Activated T-helper 17 cell treated with anti-CD3 and anti-CD28 coated beads, Interleukin-2, amount 50 U/mL, for 72 hours (primary cell): ENCODE measurements at regions not wholly inside any gene's neighbourhood (a gene's known extent, or its start where the extent isn't known, plus 50 kb on each side); places are given as distances from the start of the nearest gene placed in this dataset.

Experiments
- ATAC-seq: fragments of 150-1000 bp; cut with Tn5 transposase; replicated peaks from 2 replicates; pipeline ENCODE4 v1.10.0; 2021; ENCODE audit warnings: mild to moderate bottlenecking, moderate library complexity
- H3K27ac Mint-ChIP-seq: one replicate; pipeline ENCODE4 v1.8.0; 2022; ENCODE audit warnings: mixed read lengths
- H3K27me3 Mint-ChIP-seq: one replicate; pipeline ENCODE4 v1.8.0; 2022; ENCODE audit warnings: mixed read lengths
- H3K36me3 Mint-ChIP-seq: one replicate; pipeline ENCODE4 v1.8.0; 2022; ENCODE audit warnings: low read depth, mild to moderate bottlenecking, mixed read lengths
- H3K4me1 Mint-ChIP-seq: one replicate; pipeline ENCODE4 v1.8.0; 2022; ENCODE audit warnings: mixed read lengths
- H3K4me3 Mint-ChIP-seq: one replicate; pipeline ENCODE4 v1.8.0; 2022; ENCODE audit warnings: mild to moderate bottlenecking, mixed read lengths
- H3K9me3 Mint-ChIP-seq: one replicate; pipeline ENCODE4 v1.8.0; 2022; ENCODE audit warnings: mixed read lengths

GRCh38 chr2:78615956-78616355 lies 409.5 kb upstream of the REG3G start:
- Mint-ChIP-seq H3K4me3 (no peak overlapping the region), H3K36me3 (no peaks in the 10 kb centered on the region), H3K9me3 (peaks cover 4% of the 10 kb centered on the region), H3K27ac (no peak overlapping the region), H3K4me1 (no peaks in the 10 kb centered on the region), H3K27me3 (no peaks in the 10 kb centered on the region)
- ATAC-seq: no peak

GRCh38 chr2:78634425-78634824 lies 391.1 kb upstream of the REG3G start:
- ATAC-seq: no peak
- H3K27me3 Mint-ChIP-seq: no peaks in the 10 kb centered on the region
- H3K4me1 Mint-ChIP-seq: no peaks in the 10 kb centered on the region
- H3K27ac Mint-ChIP-seq: no peak overlapping the region
- no peak overlapping the region for H3K4me3 Mint-ChIP-seq
- no peaks in the 10 kb centered on the region for H3K36me3 Mint-ChIP-seq
- peaks cover 15% of the 10 kb centered on the region for H3K9me3 Mint-ChIP-seq

- H3K27me3 Mint-ChIP-seq: no peaks in the 10 kb centered on the region
- no peaks in the 10 kb centered on the region for H3K4me1 Mint-ChIP-seq
- H3K36me3 Mint-ChIP-seq: no peaks in the 10 kb centered on the region
- H3K9me3 Mint-ChIP-seq: peaks cover 12% of the 10 kb centered on the region
- no peak overlapping the region for H3K27ac Mint-ChIP-seq
- no peak for ATAC-seq
- H3K4me3 Mint-ChIP-seq: no peak overlapping the region
These were observed 380.6 kb upstream of the REG3G start for GRCh38 chr2:78644854-78645253.

GRCh38 chr2:78646533-78647364 lies 378.8 kb upstream of the REG3G start:
- Mint-ChIP-seq H3K4me1 (no peaks in the 10 kb centered on the region), H3K9me3 (peaks cover 24% of the 10 kb centered on the region), H3K36me3 (no peaks in the 10 kb centered on the region), H3K4me3 (no peak overlapping the region), H3K27me3 (no peaks in the 10 kb centered on the region), H3K27ac (no peak overlapping the region)
- ATAC-seq: no peak

- H3K27ac Mint-ChIP-seq: no peak overlapping the region
- H3K9me3 Mint-ChIP-seq: peaks cover 31% of the 10 kb centered on the region
- no peak overlapping the region for H3K4me3 Mint-ChIP-seq
- no peaks in the 10 kb centered on the region for H3K27me3 Mint-ChIP-seq
- no peaks in the 10 kb centered on the region for H3K36me3 Mint-ChIP-seq
- no peak for ATAC-seq
- H3K4me1 Mint-ChIP-seq: no peaks in the 10 kb centered on the region
These were observed 376.9 kb upstream of the REG3G start for GRCh38 chr2:78648558-78648957.

GRCh38 chr2:78654941-78655340 lies 370.6 kb upstream of the REG3G start:
- Mint-ChIP-seq H3K9me3 (peaks cover 54% of the 10 kb centered on the region), H3K4me3 (no peak overlapping the region), H3K27me3 (no peaks in the 10 kb centered on the region), H3K4me1 (no peaks in the 10 kb centered on the region), H3K36me3 (no peaks in the 10 kb centered on the region), H3K27ac (no peak overlapping the region)
- ATAC-seq: no peak

- no peak for ATAC-seq
- Mint-ChIP-seq H3K27me3 (no peaks in the 10 kb centered on the region), H3K9me3 (peaks cover 7% of the 10 kb centered on the region), H3K27ac (no peak overlapping the region), H3K4me3 (no peak overlapping the region), H3K36me3 (no peaks in the 10 kb centered on the region), H3K4me1 (no peaks in the 10 kb centered on the region)
These were observed 348.4 kb upstream of the REG3G start for GRCh38 chr2:78676921-78677696.

GRCh38 chr2:78677774-78678173 lies 347.7 kb upstream of the REG3G start:
- H3K9me3 Mint-ChIP-seq: peaks cover 8% of the 10 kb centered on the region
- no peaks in the 10 kb centered on the region for H3K36me3 Mint-ChIP-seq
- H3K4me3 Mint-ChIP-seq: no peak overlapping the region
- H3K4me1 Mint-ChIP-seq: no peaks in the 10 kb centered on the region
- H3K27ac Mint-ChIP-seq: no peak overlapping the region
- H3K27me3 Mint-ChIP-seq: no peaks in the 10 kb centered on the region
- ATAC-seq: no peak

GRCh38 chr2:78681386-78681785 lies 344.1 kb upstream of the REG3G start:
- Mint-ChIP-seq H3K27ac (no peak overlapping the region), H3K9me3 (peaks cover 24% of the 10 kb centered on the region), H3K4me1 (no peaks in the 10 kb centered on the region), H3K36me3 (no peaks in the 10 kb centered on the region), H3K27me3 (no peaks in the 10 kb centered on the region), H3K4me3 (no peak overlapping the region)
- ATAC-seq: no peak

GRCh38 chr2:78682781-78683180 lies 342.7 kb upstream of the REG3G start:
- Mint-ChIP-seq H3K4me3 (no peak overlapping the region), H3K9me3 (peaks cover 28% of the 10 kb centered on the region), H3K27me3 (no peaks in the 10 kb centered on the region), H3K36me3 (no peaks in the 10 kb centered on the region), H3K27ac (no peak overlapping the region), H3K4me1 (no peaks in the 10 kb centered on the region)
- no peak for ATAC-seq

- H3K36me3 Mint-ChIP-seq: no peaks in the 10 kb centered on the region
- no peak overlapping the region for H3K4me3 Mint-ChIP-seq
- no peaks in the 10 kb centered on the region for H3K4me1 Mint-ChIP-seq
- no peaks in the 10 kb centered on the region for H3K27me3 Mint-ChIP-seq
- peaks cover 32% of the 10 kb centered on the region for H3K9me3 Mint-ChIP-seq
- H3K27ac Mint-ChIP-seq: no peak overlapping the region
- ATAC-seq: no peak
These were observed 338.8 kb upstream of the REG3G start for GRCh38 chr2:78686625-78687153.

GRCh38 chr2:78699696-78700095 lies 325.8 kb upstream of the REG3G start:
- ATAC-seq: no peak
- Mint-ChIP-seq H3K36me3 (no peaks in the 10 kb centered on the region), H3K9me3 (peaks cover 8% of the 10 kb centered on the region), H3K27ac (no peak overlapping the region), H3K27me3 (no peaks in the 10 kb centered on the region), H3K4me3 (no peak overlapping the region), H3K4me1 (no peaks in the 10 kb centered on the region)

- H3K9me3 Mint-ChIP-seq: peaks cover 8% of the 10 kb centered on the region
- ATAC-seq: no peak
- H3K4me3 Mint-ChIP-seq: no peak overlapping the region
- H3K4me1 Mint-ChIP-seq: no peaks in the 10 kb centered on the region
- no peaks in the 10 kb centered on the region for H3K36me3 Mint-ChIP-seq
- no peak overlapping the region for H3K27ac Mint-ChIP-seq
- no peaks in the 10 kb centered on the region for H3K27me3 Mint-ChIP-seq
These were observed 324.0 kb upstream of the REG3G start for GRCh38 chr2:78701546-78701945.

- no peak overlapping the region for H3K4me3 Mint-ChIP-seq
- no peak for ATAC-seq
- H3K9me3 Mint-ChIP-seq: peaks cover 4% of the 10 kb centered on the region
- H3K4me1 Mint-ChIP-seq: no peaks in the 10 kb centered on the region
- H3K27me3 Mint-ChIP-seq: no peaks in the 10 kb centered on the region
- H3K27ac Mint-ChIP-seq: no peak overlapping the region
- no peaks in the 10 kb centered on the region for H3K36me3 Mint-ChIP-seq
These were observed 317.6 kb upstream of the REG3G start for GRCh38 chr2:78707776-78708386.
